CD4-positive, alpha-beta T cell treated with Interleukin-10 for 1 hour (primary cell): ENCODE measurements at regions not wholly inside any gene's neighbourhood (a gene's known extent, or its start where the extent isn't known, plus 50 kb on each side); places are given as distances from the start of the nearest gene placed in this dataset.

Experiments
- DNase-seq: peaks from one replicate; pipeline ENCODE4 v3.0.0-alpha.2; 2020

- DNase-seq, result no peak
These were observed 119.2 kb downstream of the ANKRD60 start for GRCh38 chr20:58109126-58109880.

DNA sequence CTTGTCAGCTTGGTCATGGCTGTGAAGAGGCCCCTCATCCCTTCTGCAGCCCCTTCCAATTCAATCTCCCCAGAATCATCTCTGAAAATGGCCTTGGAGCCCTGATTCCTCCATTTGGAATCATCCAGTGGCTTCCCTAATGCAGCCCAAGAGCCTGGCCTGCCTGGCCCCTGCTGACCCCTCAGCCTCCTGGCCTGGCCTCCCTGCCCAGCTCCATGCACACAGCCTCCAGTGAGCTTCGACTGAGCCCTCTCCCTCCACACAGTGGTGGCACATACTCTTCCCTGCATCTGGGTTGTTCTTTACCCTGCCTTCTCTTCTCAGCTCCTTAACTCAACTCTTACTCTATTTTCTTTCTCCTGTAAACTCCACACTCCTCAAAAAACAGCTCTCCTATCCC lies 120.9 kb downstream of the ANKRD60 start:
- DNase-seq, result no peak

GRCh38 chr20:58106143-58106750 lies 122.2 kb downstream of the ANKRD60 start:
- DNase-seq, result no peak

GRCh38 chr20:58103961-58104360 lies 124.5 kb downstream of the ANKRD60 start:
- DNase-seq, result no peak

DNA sequence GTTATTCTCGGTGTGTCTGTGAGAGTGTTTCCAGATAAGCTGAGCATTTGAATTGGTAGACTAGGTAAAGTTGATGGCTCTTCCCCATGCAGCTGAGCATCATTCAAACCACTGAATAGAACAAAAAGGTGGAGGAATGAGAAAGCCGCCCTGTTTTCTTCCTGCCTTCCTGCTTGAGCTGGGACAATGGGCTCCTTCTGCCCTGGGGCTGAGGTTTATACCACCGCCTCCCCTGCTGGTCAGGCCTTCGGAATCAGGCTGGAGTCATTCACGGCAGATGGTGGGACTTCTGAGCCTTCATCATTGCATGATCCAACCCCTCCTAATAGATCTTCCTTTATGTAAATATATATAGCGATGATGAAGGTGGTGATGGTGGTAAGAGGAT lies 124.9 kb downstream of the ANKRD60 start:
- DNase-seq, result no peak

GRCh38 chr20:58102744-58103516 lies 125.5 kb downstream of the ANKRD60 start:
- no peak for DNase-seq

- DNase-seq, result no peak
These were observed 126.2 kb downstream of the ANKRD60 start for GRCh38 chr20:58102261-58102660.

DNA sequence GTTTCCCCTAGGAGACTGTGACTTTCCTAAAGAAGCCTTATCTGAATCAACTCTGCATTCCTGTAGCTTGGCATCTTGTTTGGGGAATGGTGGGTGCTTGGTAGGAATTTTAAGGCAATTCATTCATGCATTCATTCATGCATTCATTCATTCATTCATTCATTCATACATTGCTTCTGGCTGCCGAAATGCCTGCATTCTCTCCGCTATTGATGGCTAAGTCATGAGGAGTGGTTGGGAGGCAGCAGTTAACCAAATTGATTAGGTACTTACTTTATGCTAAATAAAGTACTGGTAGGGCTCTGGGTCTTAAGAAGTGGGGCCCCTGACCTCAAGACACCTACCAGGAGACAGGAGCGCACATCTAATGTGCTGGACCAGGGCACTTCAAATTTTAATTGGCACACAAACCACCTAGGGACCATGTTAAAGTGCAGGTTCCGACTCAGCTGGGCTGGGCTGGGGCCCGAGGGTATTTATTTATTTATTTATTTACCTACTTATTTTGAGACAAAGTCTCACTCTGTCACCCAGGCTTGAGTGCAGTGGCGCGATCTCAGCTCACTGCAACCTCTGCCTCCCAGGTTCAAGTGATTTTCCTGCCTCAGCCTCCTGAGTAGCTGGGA lies 127.6 kb downstream of the ANKRD60 start:
- no peak for DNase-seq

DNA sequence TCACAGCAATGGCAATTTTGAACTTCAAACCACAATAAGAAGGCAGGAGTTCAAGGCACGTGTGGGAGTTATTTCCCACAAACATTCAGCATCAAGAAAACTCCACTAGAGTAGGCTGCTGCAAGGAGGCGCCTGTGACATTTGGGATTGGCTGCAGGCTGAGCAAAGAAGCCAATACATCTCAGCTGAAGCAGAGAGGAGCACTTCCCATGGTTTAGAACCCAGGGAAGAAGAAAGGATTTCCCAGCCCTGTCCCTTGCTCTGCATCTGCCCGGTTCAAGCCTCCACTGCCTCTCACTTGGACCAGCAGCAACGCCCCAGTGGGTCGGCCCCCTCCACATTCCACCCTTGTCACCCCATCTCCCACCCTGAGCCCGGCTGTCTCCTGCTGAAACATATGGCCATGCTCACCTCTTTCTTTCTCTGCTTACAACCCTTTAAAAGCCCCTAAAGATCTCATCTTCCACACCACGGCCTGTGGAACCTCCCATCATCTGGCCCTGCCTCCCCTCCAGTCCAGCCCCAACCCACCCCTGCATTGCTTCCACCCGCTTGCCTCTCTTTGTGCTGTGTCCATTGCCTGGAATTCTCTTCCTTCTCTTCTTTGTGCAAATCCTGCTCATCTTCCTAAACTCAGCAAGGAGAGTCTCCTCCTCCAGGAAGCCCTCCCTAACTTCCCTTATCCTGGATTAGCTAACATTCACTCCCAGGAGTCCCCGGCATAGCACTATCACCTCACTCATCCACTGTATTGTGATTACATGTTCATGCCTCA lies 128.3 kb downstream of the ANKRD60 start:
- DNase-seq, result no peak

GRCh38 chr20:58099291-58099935 lies 129.0 kb downstream of the ANKRD60 start:
- no peak for DNase-seq

DNA sequence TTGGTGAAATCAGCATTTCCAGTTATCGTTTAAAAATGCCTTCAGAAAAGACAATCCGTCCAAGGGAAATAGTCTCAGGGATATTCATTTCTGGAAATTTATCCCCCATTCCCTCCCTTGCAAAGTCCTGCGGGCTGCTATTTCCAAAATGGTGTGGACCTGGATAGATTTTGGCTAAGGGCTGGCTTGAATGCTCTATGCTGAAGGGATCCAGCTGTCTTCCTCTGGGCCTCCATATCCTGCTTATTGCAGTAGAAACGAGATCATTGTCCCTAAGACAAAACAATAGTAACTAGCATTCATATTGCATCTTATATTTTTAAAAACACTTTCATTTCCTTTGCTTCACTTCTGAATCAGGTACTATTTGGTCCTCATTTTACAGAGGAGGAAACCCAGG lies 129.9 kb downstream of the ANKRD60 start:
- no peak for DNase-seq

DNA sequence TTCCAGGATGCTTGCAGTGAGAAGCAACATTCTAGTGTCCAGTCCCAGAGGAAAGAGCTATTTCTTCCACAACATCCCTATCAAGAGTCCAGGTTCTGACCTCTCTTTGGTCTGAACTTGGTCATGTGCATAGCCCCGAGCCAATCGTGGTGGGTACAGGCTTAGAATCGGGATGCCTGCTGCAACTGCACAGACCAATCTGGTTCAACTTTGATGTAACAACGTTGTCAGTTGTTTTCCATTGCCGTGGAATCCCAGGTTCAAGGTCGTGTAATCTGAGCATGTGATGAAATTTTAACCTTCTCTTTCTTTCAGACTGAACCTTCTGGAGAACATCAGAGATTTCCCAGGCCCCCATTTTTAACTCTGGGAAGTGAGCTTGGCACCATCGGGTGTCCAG lies 130.5 kb downstream of the ANKRD60 start:
- no peak for DNase-seq

DNA sequence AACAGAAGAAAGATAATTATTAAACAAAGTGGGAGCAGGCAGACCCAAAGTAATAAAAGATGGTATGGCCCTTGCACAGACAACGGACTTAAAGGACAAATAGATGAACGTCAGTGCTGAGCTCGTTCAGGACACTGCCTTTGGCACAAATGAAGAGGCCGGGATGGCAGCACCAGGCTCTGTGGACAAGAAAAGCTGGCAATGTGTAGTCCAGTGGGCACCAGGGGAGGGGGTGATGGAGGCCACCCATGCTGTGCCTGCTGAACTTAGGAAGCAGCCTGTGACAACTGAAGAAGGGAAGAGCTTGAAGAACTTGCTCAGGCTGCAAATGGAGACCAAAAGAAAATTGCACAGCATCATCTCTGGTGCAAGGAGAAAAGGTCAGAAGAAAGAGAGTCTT lies 131.0 kb downstream of the ANKRD60 start:
- DNase-seq, result no peak

- no peak for DNase-seq
These were observed 131.5 kb downstream of the ANKRD60 start for GRCh38 chr20:58096880-58097423.

GRCh38 chr20:58094698-58095097 lies 133.8 kb downstream of the ANKRD60 start:
- DNase-seq, result no peak

DNA sequence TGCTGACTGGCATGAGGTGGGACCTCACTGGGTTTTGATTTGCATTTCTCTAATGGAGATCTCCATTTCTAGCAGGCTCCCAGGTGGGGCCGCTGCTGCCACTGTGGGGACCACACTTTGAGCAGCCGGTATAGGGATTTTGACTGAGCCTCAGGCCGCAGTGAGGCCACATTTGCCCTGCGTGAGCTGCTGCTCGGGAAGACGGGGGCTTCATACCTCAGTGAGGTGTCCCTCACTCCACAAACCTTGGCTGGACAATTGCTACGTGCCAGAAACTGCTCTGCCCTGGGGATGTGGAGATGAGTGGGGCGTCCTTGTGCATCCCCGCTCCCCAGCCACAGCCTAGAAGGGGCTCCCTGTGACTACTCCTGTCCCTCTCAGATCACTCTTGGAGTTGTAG lies 134.3 kb downstream of the ANKRD60 start:
- no peak for DNase-seq

DNA sequence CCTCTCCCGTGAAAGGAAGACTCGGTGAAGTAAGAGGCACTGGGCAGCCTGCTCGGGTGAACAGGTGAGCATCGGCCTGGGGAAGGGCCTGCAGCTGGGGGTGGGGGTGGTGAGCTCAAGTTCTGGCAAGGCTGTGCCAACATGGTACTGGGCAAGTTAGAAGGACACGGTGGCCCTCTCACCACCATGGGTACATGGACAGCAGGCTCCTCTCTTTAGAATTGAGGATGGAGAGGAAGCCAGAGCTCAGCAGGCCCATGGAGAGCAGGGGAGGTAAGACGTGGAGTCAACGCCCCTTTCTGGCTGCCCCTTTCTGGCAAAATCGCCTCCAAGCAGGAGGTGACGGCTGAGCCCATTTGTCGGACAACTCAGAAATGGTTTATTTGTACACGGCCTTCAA lies 135.6 kb downstream of the ANKRD60 start:
- DNase-seq, result no peak

DNA sequence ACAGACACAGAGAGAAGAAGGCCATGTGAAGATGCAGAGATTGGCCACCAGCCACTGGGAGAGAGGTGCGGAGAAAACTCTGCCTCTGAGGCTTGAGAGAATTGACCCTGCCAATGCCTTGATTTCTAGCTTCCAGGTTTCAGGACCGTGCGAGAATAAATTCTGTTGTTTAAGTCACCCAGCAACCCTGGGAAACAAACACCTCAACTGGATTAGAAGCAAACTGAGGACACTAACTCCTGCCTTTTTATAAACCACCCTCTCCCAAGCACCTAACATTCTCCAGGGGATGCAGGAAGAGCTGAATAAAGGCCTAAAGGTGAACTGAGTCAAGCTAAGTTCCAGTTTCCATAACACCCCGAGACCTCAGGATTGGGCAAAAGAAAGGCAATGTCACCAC lies 136.1 kb downstream of the ANKRD60 start:
- no peak for DNase-seq

DNA sequence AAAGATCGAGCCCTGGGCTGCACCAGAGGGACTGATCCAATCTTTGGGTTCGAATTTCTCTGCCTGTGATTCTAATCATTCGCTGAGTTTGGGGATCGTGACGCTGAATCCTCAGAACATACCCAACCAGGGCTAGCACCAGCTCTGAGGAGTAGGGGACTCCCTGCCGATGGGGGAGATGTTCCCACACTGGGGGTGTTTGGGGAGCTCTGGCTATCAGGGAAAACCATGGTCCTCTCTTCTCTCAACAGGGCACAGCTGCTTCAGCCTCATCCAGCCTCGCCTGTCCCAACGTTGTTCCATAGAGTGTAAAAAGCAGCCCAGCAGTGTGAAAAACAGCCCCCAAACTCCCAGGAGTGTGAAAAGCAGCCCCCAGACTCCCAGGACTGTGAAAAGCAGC lies 136.6 kb downstream of the ANKRD60 start:
- DNase-seq, result no peak

DNA sequence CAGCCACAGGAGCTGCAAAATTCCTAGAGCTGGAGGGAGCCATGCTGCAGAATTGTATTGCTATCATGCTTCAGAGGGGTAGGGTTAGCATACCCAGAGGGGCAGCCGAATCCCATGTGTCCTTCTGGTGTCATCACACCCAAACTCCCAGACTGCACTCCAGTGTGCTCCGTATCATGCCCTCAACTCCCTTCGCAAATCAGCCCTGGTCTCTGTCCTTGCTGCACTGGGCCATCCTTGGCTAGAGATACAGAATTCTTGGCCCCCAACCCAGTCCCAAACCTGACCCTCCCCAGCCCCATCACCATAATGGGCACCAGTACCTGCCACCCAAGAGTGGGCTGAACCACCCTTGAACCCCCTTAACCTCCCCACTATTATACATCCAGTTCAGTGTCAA lies 138.3 kb downstream of the ANKRD60 start:
- DNase-seq, result no peak

DNA sequence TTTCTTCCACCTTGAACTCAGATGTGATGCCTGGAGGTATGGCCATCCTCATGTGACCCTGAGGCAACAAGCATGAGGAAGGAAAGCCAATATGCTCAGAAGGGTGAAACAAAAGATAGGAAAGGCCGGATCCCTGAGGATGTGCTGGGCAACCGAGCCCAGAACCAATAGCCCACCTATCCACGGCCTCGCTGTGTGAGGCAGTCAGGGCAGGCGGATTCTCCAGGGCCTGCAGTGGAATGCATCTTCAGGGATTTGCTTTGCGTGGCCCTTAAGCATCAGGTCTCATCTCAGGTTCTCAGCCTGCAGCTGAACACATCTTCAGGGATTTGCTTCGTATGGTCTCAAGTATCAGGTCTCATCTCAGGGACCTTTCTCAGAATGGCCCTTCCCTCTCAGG lies 139.8 kb downstream of the ANKRD60 start:
- no peak for DNase-seq

DNA sequence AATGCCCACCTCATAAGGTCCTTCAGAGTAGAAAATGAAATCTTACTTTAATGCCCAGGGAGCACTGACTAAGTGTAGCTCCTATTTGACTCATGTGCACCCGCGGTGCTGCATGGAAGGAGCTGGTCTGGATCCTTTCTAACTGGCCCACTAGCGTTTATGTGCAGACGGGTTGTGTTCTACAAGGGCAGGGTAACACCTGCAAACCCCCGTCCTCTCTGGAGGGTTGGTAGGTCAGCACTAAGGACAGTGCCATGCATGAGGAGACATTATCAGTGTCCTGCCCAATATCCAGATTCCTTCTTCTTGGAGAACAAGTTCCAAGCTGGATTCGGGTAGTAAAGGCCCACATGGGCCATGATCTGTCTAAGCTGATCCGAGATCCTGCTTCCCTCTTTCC lies 140.3 kb downstream of the ANKRD60 start:
- no peak for DNase-seq
